CD14-positive monocyte (primary cell): ENCODE measurements at regions not wholly inside any gene's neighbourhood (a gene's known extent, or its start where the extent isn't known, plus 50 kb on each side); places are given as distances from the start of the nearest gene placed in this dataset.

Experiments used
- DNase-seq, 3 donors: peaks; one replicate each; pipeline ENCODE4 v3.0.0-alpha.2; 2011 to 2022
- H2AFZ ChIP-seq: 2 replicates; pipeline ENCODE4 v1.6.0; 2012; ENCODE audit warnings: mild to moderate bottlenecking, low read depth, low read length, inconsistent platforms; ENCODE audit not compliant: insufficient read depth, poor library complexity, severe bottlenecking
- H3K27ac ChIP-seq, 2 donors: 1 replicate in 1 of 2; 2 replicates in 1 of 2; pipeline ENCODE4 v1.5.1; 2012 to 2013; ENCODE audit warnings: low read length in 2 of 2, control low read depth in 1 of 2, inconsistent platforms in 1 of 2, low read depth in 1 of 2, mild to moderate bottlenecking in 1 of 2
- H3K27me3 ChIP-seq, 2 donors: one replicate each; pipeline versions ENCODE4 v1.6.0 to v1.6.1; 2011 to 2013; ENCODE audit warnings: low read length in 2 of 2; ENCODE audit not compliant: control insufficient read depth in 2 of 2, insufficient read depth in 2 of 2
- H3K36me3 ChIP-seq, 2 donors: replicated peaks in 1 of 2; 1 replicate in 1 of 2; 2 replicates in 1 of 2; pipeline versions ENCODE4 v1.5.1 to v1.6.1; 2012 to 2013; ENCODE audit warnings: low read length in 2 of 2, control low read depth in 1 of 2, inconsistent platforms in 1 of 2, mild to moderate bottlenecking in 1 of 2; ENCODE audit not compliant: insufficient read depth in 2 of 2, control insufficient read depth in 1 of 2
- H3K4me1 ChIP-seq, 2 donors: 1 replicate in 1 of 2; 2 replicates in 1 of 2; pipeline versions ENCODE4 v1.5.1 to v1.6.1; 2012 to 2013; ENCODE audit warnings: low read length in 2 of 2, control low read depth in 1 of 2, inconsistent platforms in 1 of 2, mild to moderate bottlenecking in 1 of 2, moderate library complexity in 1 of 2; ENCODE audit not compliant: insufficient read depth in 2 of 2, control insufficient read depth in 1 of 2
- H3K4me2 ChIP-seq: replicated peaks from 2 replicates; pipeline ENCODE3; 2012; ENCODE audit warnings: low read length, moderate library complexity, mild to moderate bottlenecking; ENCODE audit not compliant: poor library complexity, severe bottlenecking; ENCODE audit errors: extremely low read depth
- H3K4me3 ChIP-seq, 3 experiments: fragments of 200-600 bp in 1 of 3; sonication (generic) in 1 of 3; replicated peaks in 1 of 3; 1 replicate in 2 of 3; 2 replicates in 1 of 3; pipeline ENCODE4 v1.5.1; 2011 to 2013; ENCODE audit warnings: low read length in 3 of 3, mild to moderate bottlenecking in 3 of 3, control low read depth in 2 of 3, low read depth in 2 of 3, inconsistent platforms in 1 of 3, moderate library complexity in 1 of 3
- H3K79me2 ChIP-seq: 2 replicates; pipeline ENCODE4 v1.6.0; 2012; ENCODE audit warnings: mild to moderate bottlenecking, control low read depth, inconsistent platforms, low read length, moderate library complexity; ENCODE audit not compliant: insufficient read depth
- H3K9ac ChIP-seq: 2 replicates; pipeline ENCODE4 v1.6.0; 2017; ENCODE audit warnings: low read length, mild to moderate bottlenecking; ENCODE audit not compliant: insufficient read depth, poor library complexity, severe bottlenecking
- H3K9me3 ChIP-seq, 2 donors: replicated peaks in 1 of 2; 1 replicate in 1 of 2; 2 replicates in 1 of 2; pipeline versions ENCODE4 v1.5.1 to v1.6.1; 2012 to 2013; ENCODE audit warnings: low read length in 2 of 2, control low read depth in 1 of 2; ENCODE audit not compliant: control insufficient read depth in 1 of 2, insufficient read depth in 1 of 2
- H4K20me1 ChIP-seq: 2 replicates; pipeline ENCODE4 v1.6.0; 2012; ENCODE audit warnings: mild to moderate bottlenecking, low read length, control low read depth, moderate library complexity; ENCODE audit not compliant: insufficient read depth
- H3K27ac Mint-ChIP-seq, 7 donors: one replicate each; pipeline ENCODE4 v1.8.0; 2020; ENCODE audit warnings: mild to moderate bottlenecking in 7 of 7, mixed read lengths in 7 of 7, moderate library complexity in 6 of 7, inconsistent platforms in 2 of 7
- H3K27me3 Mint-ChIP-seq, 3 donors: one replicate each; pipeline ENCODE4 v1.8.0; 2021 to 2022; ENCODE audit warnings: low read depth in 3 of 3, mild to moderate bottlenecking in 3 of 3, mixed read lengths in 3 of 3, moderate library complexity in 3 of 3, inconsistent platforms in 1 of 3
- H3K36me3 Mint-ChIP-seq, 2 donors: one replicate each; pipeline ENCODE4 v1.8.0; 2020; ENCODE audit warnings: mixed read lengths in 2 of 2, inconsistent platforms in 1 of 2, mild to moderate bottlenecking in 1 of 2
- H3K4me1 Mint-ChIP-seq: one replicate; pipeline ENCODE4 v1.8.0; 2020; ENCODE audit warnings: mild to moderate bottlenecking, mixed read lengths
- H3K4me3 Mint-ChIP-seq, 2 donors: one replicate each; pipeline ENCODE4 v1.8.0; 2020; ENCODE audit warnings: mild to moderate bottlenecking in 2 of 2, mixed read lengths in 2 of 2, moderate library complexity in 1 of 2
- H3K9me3 Mint-ChIP-seq, 7 donors: one replicate each; pipeline ENCODE4 v1.8.0; 2020 to 2022; ENCODE audit warnings: mixed read lengths in 7 of 7, mild to moderate bottlenecking in 6 of 7, moderate library complexity in 6 of 7, inconsistent platforms in 2 of 7
- CTCF ChIP-seq: fragments of 200-600 bp; IDR thresholded peaks from one replicate; pipeline ENCODE4 v1.8.0; 2022; ENCODE audit warnings: antibody characterized with exemption, mild to moderate bottlenecking
- WGBS: methylation state at CpG from one replicate; pipeline ENCODE4 v1.1.5; 2013; ENCODE audit warnings: missing lambda C conversion rate; ENCODE audit not compliant: insufficient coverage; 5-methylcytosine and 5-hydroxymethylcytosine counted together
- intact Hi-C, 2 donors: fragments of 100-400 bp; cut with micrococcal nuclease; formaldehyde crosslinking; loops; one replicate each; pipeline versions ENCODE4 v1.15.0 to v1.15.1; 2023

GRCh38 chr4:4651811-4652755, 110.2 kb upstream of the STX18 start:
- H2AFZ ChIP-seq = no peak overlapping the region
- Mint-ChIP-seq H3K4me1 (no peaks in the 10 kb centered on the region), H3K27ac (no peak overlapping the region), H3K36me3 (no peaks in the 10 kb centered on the region), H3K9me3 (peaks cover 0 to 2% (median 0%) of the 10 kb centered on the region in 7 donors), H3K27me3 (no peaks in the 10 kb centered on the region), H3K4me3 (no peak overlapping the region)
- H3K79me2 ChIP-seq = no peaks in the 10 kb centered on the region
- TF ChIP-seq CTCF = no peak
- intact Hi-C loops = no loop called here
- no peaks in the 10 kb centered on the region for H4K20me1 ChIP-seq
- H3K9ac ChIP-seq = no peak overlapping the region
- no peak overlapping the region for H3K4me2 ChIP-seq
- H3K27ac ChIP-seq = no peak overlapping the region
- no peaks in the 10 kb centered on the region for H3K4me1 ChIP-seq
- H3K36me3 ChIP-seq = no peaks in the 10 kb centered on the region
- H3K9me3 ChIP-seq = no peaks in the 10 kb centered on the region
- H3K27me3 ChIP-seq = no peaks in the 10 kb centered on the region
- H3K4me3 ChIP-seq = no peak overlapping the region
- no peak for DNase-seq
- WGBS = 93% methylated on average over 7 of the region's 12 CpGs

GRCh38 chr4:4647041-4647440, 105.2 kb upstream of the STX18 start:
- peaks cover 0 to 3% (median 0%) of the 10 kb centered on the region in 7 donors for H3K9me3 Mint-ChIP-seq
- H3K9me3 ChIP-seq = no peaks in the 10 kb centered on the region
- no peak overlapping the region for H3K4me3 Mint-ChIP-seq
- H3K27me3 ChIP-seq = no peaks in the 10 kb centered on the region
- H3K36me3 ChIP-seq = no peaks in the 10 kb centered on the region
- H3K9ac ChIP-seq = no peak overlapping the region
- H3K4me3 ChIP-seq = no peak overlapping the region
- H3K36me3 Mint-ChIP-seq = no peaks in the 10 kb centered on the region
- no peaks in the 10 kb centered on the region for H3K4me1 ChIP-seq
- no peak for DNase-seq
- H3K4me2 ChIP-seq = no peak overlapping the region
- H3K27me3 Mint-ChIP-seq = peaks cover 0 to 2% (median 0%) of the 10 kb centered on the region in 3 donors
- TF ChIP-seq CTCF = no peak
- no peak overlapping the region for H2AFZ ChIP-seq
- H3K27ac Mint-ChIP-seq = no peak overlapping the region
- no peaks in the 10 kb centered on the region for H3K4me1 Mint-ChIP-seq
- no peaks in the 10 kb centered on the region for H4K20me1 ChIP-seq
- WGBS = no CpG with 5 or more reads among the region's 1 CpG
- intact Hi-C loops = no loop called here
- H3K27ac ChIP-seq = no peak overlapping the region
- H3K79me2 ChIP-seq = no peaks in the 10 kb centered on the region
